ENCODE measurements at regions not wholly inside any gene's neighbourhood (a gene's known extent, or its start where the extent isn't known, plus 50 kb on each side); places are given as distances from the start of the nearest gene placed in this dataset.

DNA sequence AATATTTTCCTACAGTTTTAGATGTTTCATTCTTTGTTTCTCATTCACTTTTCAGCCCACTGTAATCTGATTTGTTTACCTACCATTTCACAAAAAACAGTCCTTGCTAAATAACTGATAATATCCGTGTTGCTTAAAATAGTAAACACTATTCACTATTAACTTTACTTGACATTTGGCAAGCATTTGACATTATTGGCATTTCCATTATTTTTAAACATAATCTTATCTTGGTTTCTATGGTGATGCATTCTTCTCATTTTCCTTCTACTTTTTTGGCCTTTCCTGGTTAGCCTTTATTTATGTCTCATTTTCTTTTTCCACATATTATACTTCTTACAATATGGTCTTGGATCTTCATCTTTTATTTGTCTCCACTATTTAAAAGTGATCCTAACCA, 715.3 kb downstream of the DNAJB9 start:
- no peak overlapping the region for H3K4me3 ChIP-seq (ENCODE audit: low read depth, low read length)
- TF ChIP-seq, protein P1, sequence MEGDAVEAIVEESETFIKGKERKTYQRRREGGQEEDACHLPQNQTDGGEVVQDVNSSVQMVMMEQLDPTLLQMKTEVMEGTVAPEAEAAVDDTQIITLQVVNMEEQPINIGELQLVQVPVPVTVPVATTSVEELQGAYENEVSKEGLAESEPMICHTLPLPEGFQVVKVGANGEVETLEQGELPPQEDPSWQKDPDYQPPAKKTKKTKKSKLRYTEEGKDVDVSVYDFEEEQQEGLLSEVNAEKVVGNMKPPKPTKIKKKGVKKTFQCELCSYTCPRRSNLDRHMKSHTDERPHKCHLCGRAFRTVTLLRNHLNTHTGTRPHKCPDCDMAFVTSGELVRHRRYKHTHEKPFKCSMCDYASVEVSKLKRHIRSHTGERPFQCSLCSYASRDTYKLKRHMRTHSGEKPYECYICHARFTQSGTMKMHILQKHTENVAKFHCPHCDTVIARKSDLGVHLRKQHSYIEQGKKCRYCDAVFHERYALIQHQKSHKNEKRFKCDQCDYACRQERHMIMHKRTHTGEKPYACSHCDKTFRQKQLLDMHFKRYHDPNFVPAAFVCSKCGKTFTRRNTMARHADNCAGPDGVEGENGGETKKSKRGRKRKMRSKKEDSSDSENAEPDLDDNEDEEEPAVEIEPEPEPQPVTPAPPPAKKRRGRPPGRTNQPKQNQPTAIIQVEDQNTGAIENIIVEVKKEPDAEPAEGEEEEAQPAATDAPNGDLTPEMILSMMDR (IDR thresholded peaks at IDR 0.05; ENCODE audit: borderline replicate concordance, insufficient read depth, low read depth, low read length) = no peak

- H3K4me3 ChIP-seq (ENCODE audit: low read depth, low read length) = no peak overlapping the region
- TF ChIP-seq, protein P1 (IDR thresholded peaks at IDR 0.05; ENCODE audit: borderline replicate concordance, insufficient read depth, low read depth, low read length) = no peak
These were observed 725.5 kb downstream of the DNAJB9 start for GRCh38 chr7:109295158-109295557.

- no peak overlapping the region for H3K4me3 ChIP-seq (ENCODE audit: low read depth, low read length)
- TF ChIP-seq, protein P1 (IDR thresholded peaks at IDR 0.05; ENCODE audit: borderline replicate concordance, insufficient read depth, low read depth, low read length) = no peak
These were observed 739.1 kb downstream of the DNAJB9 start for GRCh38 chr7:109308816-109309215.

DNA sequence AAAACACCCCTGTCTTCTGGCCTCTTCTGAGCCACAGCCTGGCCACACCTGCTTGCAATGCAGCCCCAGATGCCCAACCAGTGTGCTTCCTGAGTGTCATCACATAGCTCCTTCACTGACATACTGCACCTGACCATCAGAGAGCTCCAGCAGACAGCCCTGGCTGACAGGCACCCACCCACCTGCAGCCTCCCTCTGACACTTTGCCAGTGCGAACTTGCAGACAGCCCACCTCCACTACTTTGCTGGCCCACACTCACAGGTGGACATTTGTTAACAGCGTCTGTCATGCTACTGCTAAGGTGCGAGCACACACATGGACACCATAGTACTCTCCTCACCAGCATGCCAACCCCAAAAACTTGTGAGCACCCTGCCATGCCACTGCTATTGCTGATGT, 740.1 kb downstream of the DNAJB9 start:
- no peak overlapping the region for H3K4me3 ChIP-seq (ENCODE audit: low read depth, low read length)
- TF ChIP-seq, protein P1 (IDR thresholded peaks at IDR 0.05; ENCODE audit: borderline replicate concordance, insufficient read depth, low read depth, low read length) = no peak

DNA sequence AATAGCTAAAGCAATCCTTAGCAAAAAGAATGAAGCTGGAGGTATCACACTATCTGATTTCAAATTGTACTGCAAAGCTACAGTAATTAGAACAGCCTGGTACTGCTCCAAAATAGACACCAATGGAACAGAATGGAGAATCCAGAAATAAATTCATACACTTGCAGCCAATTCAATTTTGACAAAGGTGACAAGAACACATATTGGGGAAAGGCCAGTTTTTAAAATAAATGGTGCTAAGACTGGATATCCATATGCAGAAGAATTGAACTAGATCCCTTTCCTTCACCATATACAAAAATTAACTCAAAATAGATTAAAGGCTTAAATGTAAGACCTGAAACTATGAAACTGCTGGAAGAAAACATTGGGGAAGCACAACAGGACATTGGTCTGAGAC, 748.5 kb downstream of the DNAJB9 start:
- TF ChIP-seq, protein P1 (IDR thresholded peaks at IDR 0.05; ENCODE audit: borderline replicate concordance, insufficient read depth, low read depth, low read length) = no peak

DNA sequence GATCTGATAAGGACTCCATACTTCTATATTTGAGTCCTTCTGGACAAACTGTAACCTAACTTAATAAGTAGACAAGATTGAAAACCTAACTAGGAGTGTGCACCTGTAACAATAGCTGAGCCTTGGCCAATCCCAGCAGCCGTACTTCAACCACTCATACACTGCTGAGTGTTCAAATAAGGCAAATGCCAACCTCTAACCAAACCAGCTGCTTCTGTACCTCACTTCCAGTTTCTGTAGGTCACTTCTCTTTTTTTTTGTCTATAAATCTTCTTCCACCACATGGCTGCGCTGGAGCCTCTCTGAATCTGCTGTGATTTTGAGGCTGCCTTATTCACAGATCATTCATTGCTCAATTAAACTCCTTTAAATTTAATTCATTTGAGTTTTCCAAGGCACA, 753.2 kb downstream of the DNAJB9 start:
- no peak overlapping the region for H3K4me3 ChIP-seq (ENCODE audit: low read depth, low read length)
- TF ChIP-seq, protein P1 (IDR thresholded peaks at IDR 0.05; ENCODE audit: borderline replicate concordance, insufficient read depth, low read depth, low read length) = no peak

More for the DNA sequence above, 748.5 kb downstream of the DNAJB9 start:
- no peak overlapping the region for H3K4me3 ChIP-seq (ENCODE audit: low read depth, low read length)

GRCh38 chr7:109331423-109331822, 761.7 kb downstream of the DNAJB9 start:
- TF ChIP-seq, protein P1 (IDR thresholded peaks at IDR 0.05; ENCODE audit: borderline replicate concordance, insufficient read depth, low read depth, low read length) = no peak

More at GRCh38 chr7:109331423-109331822, 761.7 kb downstream of the DNAJB9 start:
- H3K4me3 ChIP-seq (ENCODE audit: low read depth, low read length) = no peak overlapping the region

Measured in GM12875 (cell line).